ENCODE measurements at regions not wholly inside any gene's neighbourhood (a gene's known extent, or its start where the extent isn't known, plus 50 kb on each side); places are given as distances from the start of the nearest gene placed in this dataset.

DNA sequence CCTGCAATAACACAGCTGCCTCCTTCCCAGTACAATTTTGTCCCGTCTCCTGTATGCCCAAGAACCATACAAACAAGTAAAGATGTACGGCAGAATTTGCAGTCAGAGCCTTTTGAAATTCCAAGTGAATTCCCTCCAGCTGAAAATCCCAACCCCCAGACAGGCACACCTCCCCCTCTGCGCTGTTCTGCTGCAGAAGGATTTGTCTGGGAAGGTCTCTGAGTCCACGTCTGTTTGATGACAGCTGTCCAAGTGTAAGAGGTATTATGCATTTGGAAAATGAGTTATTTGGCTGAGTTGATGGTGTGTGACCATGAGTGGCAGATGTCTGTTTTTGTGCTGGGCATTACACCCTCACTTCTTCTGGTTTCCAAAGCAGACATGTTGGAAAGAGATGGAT lies 104.9 kb upstream of the HS3ST4 start:
- Histone ChIP-seq H3K4me1 (ENCODE audit: control insufficient read depth, extremely low read depth, insufficient read depth, low read length) (no peaks in the 10 kb centered on the region), H3K9me3 (ENCODE audit: control insufficient read depth, insufficient read depth, low read depth, low read length) (no peaks in the 10 kb centered on the region), H3K79me2 (ENCODE audit: control insufficient read depth, insufficient read depth, low read length) (no peaks in the 10 kb centered on the region), H3K4me2 (ENCODE audit: extremely low read depth, insufficient read depth, low read length) (no peak overlapping the region), H3K27me3 (ENCODE audit: control insufficient read depth, insufficient read depth, low read length) (no peaks in the 10 kb centered on the region), H3K27ac (ENCODE audit: insufficient read depth, low read length) (no peak overlapping the region), H3K9ac (ENCODE audit: insufficient read depth, low read length) (no peak overlapping the region), H4K20me1 (ENCODE audit: control insufficient read depth, extremely low read depth, insufficient read depth, low read length) (no peaks in the 10 kb centered on the region), H3K4me3 (replicated peaks in 1 of 4; ENCODE audit: control extremely low read depth in 1 of 4, insufficient read depth in 1 of 4, low read depth in 3 of 4, low read length in 4 of 4) (no peak overlapping the region), H3K36me3 (ENCODE audit: control insufficient read depth, insufficient read depth, low read length) (no peaks in the 10 kb centered on the region), H2AFZ (ENCODE audit: low read length) (no peak overlapping the region)
- DNase-seq (ENCODE audit: low read depth in 2 of 2) = no peak
- no peak for TF ChIP-seq EZH2 (IDR thresholded peaks at IDR 0.05; ENCODE audit: low read length, missing control alignments)
- TF ChIP-seq, protein P1, sequence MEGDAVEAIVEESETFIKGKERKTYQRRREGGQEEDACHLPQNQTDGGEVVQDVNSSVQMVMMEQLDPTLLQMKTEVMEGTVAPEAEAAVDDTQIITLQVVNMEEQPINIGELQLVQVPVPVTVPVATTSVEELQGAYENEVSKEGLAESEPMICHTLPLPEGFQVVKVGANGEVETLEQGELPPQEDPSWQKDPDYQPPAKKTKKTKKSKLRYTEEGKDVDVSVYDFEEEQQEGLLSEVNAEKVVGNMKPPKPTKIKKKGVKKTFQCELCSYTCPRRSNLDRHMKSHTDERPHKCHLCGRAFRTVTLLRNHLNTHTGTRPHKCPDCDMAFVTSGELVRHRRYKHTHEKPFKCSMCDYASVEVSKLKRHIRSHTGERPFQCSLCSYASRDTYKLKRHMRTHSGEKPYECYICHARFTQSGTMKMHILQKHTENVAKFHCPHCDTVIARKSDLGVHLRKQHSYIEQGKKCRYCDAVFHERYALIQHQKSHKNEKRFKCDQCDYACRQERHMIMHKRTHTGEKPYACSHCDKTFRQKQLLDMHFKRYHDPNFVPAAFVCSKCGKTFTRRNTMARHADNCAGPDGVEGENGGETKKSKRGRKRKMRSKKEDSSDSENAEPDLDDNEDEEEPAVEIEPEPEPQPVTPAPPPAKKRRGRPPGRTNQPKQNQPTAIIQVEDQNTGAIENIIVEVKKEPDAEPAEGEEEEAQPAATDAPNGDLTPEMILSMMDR (conservative IDR thresholded peaks at IDR 0.05 in 1 of 2, IDR thresholded peaks at IDR 0.05 in 1 of 2; ENCODE audit: low read depth in 1 of 2, low read length in 2 of 2) = no peak

DNA sequence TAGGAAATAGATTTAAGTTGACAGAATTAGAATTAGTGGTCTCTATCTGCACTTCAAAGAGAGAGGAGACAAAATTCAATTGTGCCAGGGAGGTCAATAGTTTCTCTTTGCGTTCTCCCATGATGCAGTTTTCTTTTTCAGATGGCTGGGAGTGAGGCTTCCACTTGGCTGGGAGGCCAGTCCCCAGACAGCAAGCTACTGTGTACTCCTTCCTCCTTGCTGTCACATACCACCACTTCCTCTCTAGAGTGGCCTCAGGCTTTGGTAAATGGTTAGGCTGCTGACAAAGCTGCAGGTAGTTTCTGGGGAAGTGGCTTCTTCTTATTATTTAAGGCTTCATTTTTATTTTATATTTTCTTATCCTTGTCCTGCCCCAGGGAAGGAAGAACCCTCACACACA lies 106.2 kb upstream of the HS3ST4 start:
- no peak overlapping the region for H3K9ac ChIP-seq (ENCODE audit: insufficient read depth, low read length)
- H3K9me3 ChIP-seq (ENCODE audit: control insufficient read depth, insufficient read depth, low read depth, low read length) = no peaks in the 10 kb centered on the region
- H3K27me3 ChIP-seq (ENCODE audit: control insufficient read depth, insufficient read depth, low read length) = no peaks in the 10 kb centered on the region
- no peak for DNase-seq (ENCODE audit: low read depth in 2 of 2)
- H3K79me2 ChIP-seq (ENCODE audit: control insufficient read depth, insufficient read depth, low read length) = no peaks in the 10 kb centered on the region
- H3K4me3 ChIP-seq (replicated peaks in 1 of 4; ENCODE audit: control extremely low read depth in 1 of 4, insufficient read depth in 1 of 4, low read depth in 3 of 4, low read length in 4 of 4) = no peak overlapping the region
- TF ChIP-seq, protein P1 (conservative IDR thresholded peaks at IDR 0.05 in 1 of 2, IDR thresholded peaks at IDR 0.05 in 1 of 2; ENCODE audit: low read depth in 1 of 2, low read length in 2 of 2) = no peak
- TF ChIP-seq EZH2 (IDR thresholded peaks at IDR 0.05; ENCODE audit: low read length, missing control alignments) = no peak
- H2AFZ ChIP-seq (ENCODE audit: low read length) = no peak overlapping the region
- H4K20me1 ChIP-seq (ENCODE audit: control insufficient read depth, extremely low read depth, insufficient read depth, low read length) = no peaks in the 10 kb centered on the region
- no peak overlapping the region for H3K27ac ChIP-seq (ENCODE audit: insufficient read depth, low read length)
- no peaks in the 10 kb centered on the region for H3K36me3 ChIP-seq (ENCODE audit: control insufficient read depth, insufficient read depth, low read length)
- no peaks in the 10 kb centered on the region for H3K4me1 ChIP-seq (ENCODE audit: control insufficient read depth, extremely low read depth, insufficient read depth, low read length)
- H3K4me2 ChIP-seq (ENCODE audit: extremely low read depth, insufficient read depth, low read length) = no peak overlapping the region

DNA sequence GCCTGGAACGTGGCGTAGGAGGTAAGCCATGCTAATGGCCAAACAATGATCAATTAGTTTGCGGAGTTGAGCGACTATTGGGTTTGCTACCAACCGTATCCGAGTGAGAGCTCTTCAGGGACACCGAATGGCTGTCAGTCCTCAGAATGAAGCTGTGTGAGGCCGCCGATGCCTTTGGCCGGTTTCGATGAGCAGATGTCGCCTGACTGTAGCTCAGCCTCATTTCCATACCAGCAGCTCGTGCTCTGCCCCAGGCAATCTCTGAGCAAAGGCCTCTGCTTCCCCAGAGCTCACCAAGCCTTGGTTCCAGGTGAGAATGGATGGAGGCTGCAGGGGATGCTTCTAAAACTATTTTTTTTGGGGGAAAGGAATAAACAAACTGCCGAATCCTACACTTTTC lies 111.7 kb upstream of the HS3ST4 start:
- H3K36me3 ChIP-seq (ENCODE audit: control insufficient read depth, insufficient read depth, low read length) = no peaks in the 10 kb centered on the region
- no peaks in the 10 kb centered on the region for H3K4me1 ChIP-seq (ENCODE audit: control insufficient read depth, extremely low read depth, insufficient read depth, low read length)
- no peak overlapping the region for H2AFZ ChIP-seq (ENCODE audit: low read length)
- TF ChIP-seq, protein P1 (conservative IDR thresholded peaks at IDR 0.05 in 1 of 2, IDR thresholded peaks at IDR 0.05 in 1 of 2; ENCODE audit: low read depth in 1 of 2, low read length in 2 of 2) = no peak
- no peak for TF ChIP-seq EZH2 (IDR thresholded peaks at IDR 0.05; ENCODE audit: low read length, missing control alignments)
- no peak overlapping the region for H3K4me2 ChIP-seq (ENCODE audit: extremely low read depth, insufficient read depth, low read length)
- DNase-seq (ENCODE audit: low read depth in 2 of 2) = no peak
- H3K27me3 ChIP-seq (ENCODE audit: control insufficient read depth, insufficient read depth, low read length) = no peaks in the 10 kb centered on the region
- H3K27ac ChIP-seq (ENCODE audit: insufficient read depth, low read length) = no peak overlapping the region
- H3K9me3 ChIP-seq (ENCODE audit: control insufficient read depth, insufficient read depth, low read depth, low read length) = no peaks in the 10 kb centered on the region
- H3K79me2 ChIP-seq (ENCODE audit: control insufficient read depth, insufficient read depth, low read length) = no peaks in the 10 kb centered on the region
- no peak overlapping the region for H3K9ac ChIP-seq (ENCODE audit: insufficient read depth, low read length)
- H3K4me3 ChIP-seq (replicated peaks in 1 of 4; ENCODE audit: control extremely low read depth in 1 of 4, insufficient read depth in 1 of 4, low read depth in 3 of 4, low read length in 4 of 4) = no peak overlapping the region
- no peaks in the 10 kb centered on the region for H4K20me1 ChIP-seq (ENCODE audit: control insufficient read depth, extremely low read depth, insufficient read depth, low read length)

All from fibroblast of lung (primary cell).